Kidney glomerular epithelial cell (primary cell): ENCODE measurements at regions not wholly inside any gene's neighbourhood (a gene's known extent, or its start where the extent isn't known, plus 50 kb on each side); places are given as distances from the start of the nearest gene placed in this dataset.
A peak's percentile ranks its signal among the peaks of the same experiment; 100 is the strongest.

Experiments used
- DNase-seq: peaks from one replicate; lab custom pipeline; 2025; lab: John Stamatoyannopoulos, UW

DNA sequence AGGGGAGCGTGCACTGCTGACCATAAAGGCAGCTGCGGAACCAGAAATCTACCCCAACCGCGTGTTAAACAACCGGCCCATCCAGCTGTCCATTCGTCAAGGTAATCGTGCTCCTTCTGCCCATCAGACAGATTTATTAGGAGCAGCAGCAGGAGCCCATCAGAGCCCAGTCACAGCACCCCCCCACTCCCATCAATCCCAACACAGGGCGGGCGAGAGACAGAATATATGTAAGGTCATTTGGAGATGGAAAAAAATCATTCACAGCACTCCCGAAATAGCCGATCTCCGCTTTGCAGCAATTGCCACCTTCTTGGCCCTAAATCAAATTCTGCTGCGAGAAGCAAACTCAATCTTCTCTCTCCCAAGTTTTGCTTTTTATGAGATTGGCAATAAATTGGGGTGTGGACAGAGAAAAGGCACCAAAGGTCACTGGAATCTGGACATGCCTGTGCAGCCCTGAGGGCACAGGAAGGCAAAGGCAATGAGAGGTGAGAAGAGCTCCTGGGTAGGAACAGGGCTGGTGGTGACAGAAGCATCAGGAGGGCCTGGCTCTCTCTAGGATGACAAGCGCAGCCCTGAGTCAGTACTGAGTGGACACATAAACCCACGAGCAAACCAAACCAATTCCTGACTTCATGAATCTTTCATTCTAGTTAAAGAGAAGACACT, 145.0 kb upstream of the ZMIZ1 start:
- no peak for DNase-seq

GRCh38 chr10:78924319-78925003, 144.3 kb upstream of the ZMIZ1 start:
- no peak for DNase-seq

- DNase-seq = no peak
Observed at GRCh38 chr10:78925275-78925674, 143.5 kb upstream of the ZMIZ1 start.

DNA sequence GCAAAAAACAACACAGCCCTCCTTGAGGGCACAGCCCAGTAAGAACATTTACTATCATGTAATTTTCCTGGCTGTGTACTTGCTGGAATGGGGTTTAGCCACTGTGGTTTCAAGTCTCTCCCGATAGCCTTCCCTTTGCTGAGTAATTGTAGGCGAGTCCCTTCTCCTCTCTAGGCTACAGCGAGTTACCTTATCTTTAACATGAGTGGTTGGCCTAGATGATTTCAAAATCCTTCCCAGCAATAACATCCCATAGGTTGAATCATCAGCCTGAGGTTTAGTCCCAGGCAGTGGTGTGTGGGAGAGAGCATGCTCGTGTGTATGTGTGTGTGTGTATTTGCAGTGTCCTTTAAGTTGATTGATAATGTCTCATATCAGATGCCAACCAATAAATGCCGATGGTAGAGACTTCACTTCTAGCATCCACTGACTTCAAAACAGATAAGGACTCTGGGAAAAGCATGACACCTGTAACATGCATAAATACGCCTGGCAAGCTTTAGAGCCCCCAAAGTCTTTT, 142.9 kb upstream of the ZMIZ1 start:
- DNase-seq = peak; percentile 82

DNA sequence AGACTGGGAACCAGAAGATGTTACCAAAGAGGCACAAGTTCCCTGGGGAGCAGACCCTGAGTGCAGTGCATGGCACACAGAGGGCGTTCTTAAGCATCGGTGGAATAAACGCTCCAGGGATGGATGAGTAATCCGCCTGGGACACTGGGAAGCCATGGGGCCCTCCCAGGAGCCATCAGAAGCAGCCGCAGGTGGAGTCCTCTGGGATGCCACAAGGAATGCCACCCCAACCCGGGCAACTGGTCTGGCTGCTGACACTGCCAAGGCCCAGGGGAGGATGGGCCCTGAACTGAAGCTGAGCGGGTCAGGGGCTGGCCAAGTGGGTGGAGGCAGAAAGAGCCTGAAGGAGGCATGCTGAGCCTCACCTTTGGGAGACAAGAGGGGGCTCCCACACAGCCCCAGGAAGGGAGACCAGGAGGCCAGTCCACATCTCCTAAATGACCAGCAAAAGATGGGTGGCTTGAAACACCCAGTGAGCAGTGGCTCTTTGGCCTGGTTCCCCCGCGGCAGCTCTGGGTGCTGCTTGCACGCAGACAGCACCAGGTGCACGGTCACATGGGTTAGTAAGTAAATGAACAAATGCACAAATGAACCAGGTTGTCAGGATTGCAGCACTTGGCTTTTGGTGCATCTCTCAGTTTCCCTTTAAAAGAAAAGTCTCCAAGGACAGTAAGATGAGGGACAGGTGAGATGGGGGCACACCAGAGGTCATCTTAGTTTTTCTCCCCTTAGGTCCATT, 141.3 kb upstream of the ZMIZ1 start:
- DNase-seq = no peak

DNA sequence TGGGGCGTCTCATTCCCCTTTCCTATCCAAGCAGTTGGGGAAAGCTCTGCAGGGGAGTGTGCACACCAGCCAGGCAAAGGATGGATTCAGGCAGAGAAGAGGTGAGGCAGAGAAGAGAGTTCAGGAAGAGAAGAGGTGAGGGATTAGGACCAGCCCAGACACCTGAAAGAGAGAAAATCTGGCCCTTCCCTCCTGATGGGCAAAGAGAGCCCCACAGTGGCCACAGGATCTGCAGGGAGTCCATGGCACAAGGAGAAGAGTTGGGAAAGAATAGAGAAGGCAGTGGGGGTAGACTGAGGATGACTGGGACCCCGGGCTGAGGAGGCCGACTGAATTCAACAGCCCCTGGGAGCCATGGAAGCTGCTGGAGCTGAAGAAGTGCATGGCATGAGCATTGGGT, 140.4 kb upstream of the ZMIZ1 start:
- DNase-seq = no peak

DNA sequence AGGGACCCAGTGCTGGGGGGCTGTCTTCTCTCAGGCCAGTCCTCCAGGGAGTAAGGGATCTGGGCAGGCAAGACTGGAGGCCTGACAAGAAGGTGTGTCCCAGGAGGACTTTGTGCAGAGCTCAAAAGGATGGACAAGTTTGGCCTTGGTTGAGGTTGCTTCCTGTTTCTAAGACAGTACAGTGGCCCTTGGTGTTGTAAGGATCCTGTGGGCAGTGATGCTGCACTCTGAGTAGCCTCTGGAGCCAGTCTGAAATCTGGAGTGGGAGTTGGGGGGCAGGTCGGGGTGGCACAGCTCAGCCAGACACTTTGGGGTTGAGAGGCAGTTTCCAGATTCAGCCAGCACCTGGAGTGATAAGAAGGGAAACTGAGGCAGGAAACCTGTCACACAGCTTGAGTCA, 139.2 kb upstream of the ZMIZ1 start:
- DNase-seq = no peak

- no peak for DNase-seq
Observed at GRCh38 chr10:78931321-78932053, 137.3 kb upstream of the ZMIZ1 start.

- DNase-seq = no peak
Observed at GRCh38 chr10:78932054-78932386, 136.7 kb upstream of the ZMIZ1 start.

DNA sequence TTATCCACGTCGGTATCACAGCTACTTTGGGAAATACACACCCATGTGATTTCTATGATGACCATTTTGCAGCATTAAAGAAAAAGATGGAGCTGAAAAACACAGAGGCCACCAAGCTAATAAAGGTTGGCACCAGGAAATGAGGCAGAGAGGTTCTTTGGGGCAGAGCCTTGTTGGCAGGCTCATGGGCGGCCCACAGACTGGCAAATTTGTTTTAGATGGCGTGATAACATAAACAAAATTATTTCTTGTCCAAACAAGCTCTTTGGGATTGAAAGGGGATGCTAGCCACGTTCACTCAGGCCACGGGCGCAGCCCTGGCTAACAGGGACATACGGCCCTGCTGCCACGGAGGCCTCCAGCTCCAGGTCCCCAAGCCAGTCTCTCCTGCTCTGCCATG, 135.9 kb upstream of the ZMIZ1 start:
- no peak for DNase-seq

- DNase-seq = no peak
Observed at GRCh38 chr10:78933828-78934531, 134.8 kb upstream of the ZMIZ1 start.

- DNase-seq = no peak
Observed at GRCh38 chr10:78934532-78934898, 134.3 kb upstream of the ZMIZ1 start.

GRCh38 chr10:78934994-78935602, 133.7 kb upstream of the ZMIZ1 start:
- no peak for DNase-seq

- no peak for DNase-seq
Observed at GRCh38 chr10:78935697-78936407, 132.9 kb upstream of the ZMIZ1 start.

DNA sequence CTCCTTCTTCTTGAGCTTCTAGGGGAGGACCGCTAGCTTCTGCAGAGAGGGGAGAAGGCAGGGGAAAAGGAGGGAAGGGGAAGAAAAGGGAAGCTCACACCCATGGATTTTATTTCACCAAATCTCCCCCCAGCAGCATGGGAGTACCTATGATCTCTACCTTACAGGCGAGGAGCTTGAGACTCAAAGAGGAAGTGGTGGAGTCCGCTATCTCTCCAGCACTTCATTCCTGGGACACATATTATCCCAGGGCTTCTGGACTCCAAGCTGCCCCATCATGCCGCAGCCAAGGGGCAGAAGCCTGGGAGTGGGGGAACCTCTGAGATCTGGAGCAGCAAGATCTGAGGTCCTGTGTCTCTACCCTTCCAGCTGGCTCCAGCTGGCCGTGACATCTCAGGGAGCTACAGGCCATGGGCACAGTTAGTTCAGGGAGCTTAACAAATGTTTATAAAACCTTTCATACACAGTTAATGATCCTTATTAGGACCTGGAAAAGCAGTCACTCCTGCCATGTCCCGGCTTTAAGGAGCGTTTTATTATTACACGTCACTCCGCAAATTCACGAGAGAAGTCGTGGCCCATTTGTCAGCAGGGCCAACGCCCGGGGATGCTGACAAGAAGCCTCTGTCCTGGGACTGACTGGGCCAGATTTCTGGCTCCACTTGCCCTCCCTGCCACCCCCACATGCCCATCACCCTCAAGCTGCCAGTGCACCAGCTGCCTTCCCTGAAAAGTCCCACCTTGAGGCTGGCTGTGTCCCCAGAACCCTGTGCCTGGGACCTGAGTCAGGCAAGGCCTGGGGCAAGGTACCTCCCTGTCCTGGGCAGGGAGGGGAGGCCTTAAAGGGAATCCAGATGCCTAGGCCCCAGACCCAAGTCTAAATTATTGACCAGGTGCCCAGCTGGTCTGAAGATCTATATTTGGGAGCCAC, 132.1 kb upstream of the ZMIZ1 start:
- DNase-seq = no peak

DNA sequence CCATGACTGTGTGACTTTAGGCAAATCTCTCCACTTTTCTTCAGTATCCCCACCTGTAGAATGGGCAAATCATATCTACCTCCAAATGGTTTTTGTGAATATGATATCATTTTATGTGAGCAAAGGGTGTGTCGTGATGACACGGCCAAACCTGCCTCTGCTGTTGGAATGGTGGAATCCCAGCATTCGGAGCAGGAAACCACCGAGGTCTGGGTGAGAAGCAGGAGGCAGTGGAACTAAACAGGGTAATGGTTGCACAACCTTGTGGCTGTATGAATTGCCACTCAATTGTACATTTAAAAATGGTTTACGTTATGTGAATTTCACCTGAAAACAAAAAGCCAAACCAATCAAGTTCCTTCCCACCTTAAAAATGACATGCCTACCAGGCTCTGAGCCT, 131.4 kb upstream of the ZMIZ1 start:
- DNase-seq = no peak

GRCh38 chr10:78937800-78938694, 130.7 kb upstream of the ZMIZ1 start:
- DNase-seq = no peak
